HG03280 (cell line): ENCODE measurements at regions not wholly inside any gene's neighbourhood (a gene's known extent, or its start where the extent isn't known, plus 50 kb on each side); places are given as distances from the start of the nearest gene placed in this dataset.
"Not testable (repeated sequence)": the region's sequence is repeated elsewhere in the genome, so short reads cannot be mapped to it uniquely, and the experiment has no call there.

Experiments used
- ATAC-seq: cut with Tn5 transposase; IDR thresholded peaks from one replicate; pipeline ENCODE4 v1.9.1; 2021; ENCODE audit warnings: mild to moderate bottlenecking, moderate library complexity; ENCODE audit not compliant: unreplicated experiment

DNA sequence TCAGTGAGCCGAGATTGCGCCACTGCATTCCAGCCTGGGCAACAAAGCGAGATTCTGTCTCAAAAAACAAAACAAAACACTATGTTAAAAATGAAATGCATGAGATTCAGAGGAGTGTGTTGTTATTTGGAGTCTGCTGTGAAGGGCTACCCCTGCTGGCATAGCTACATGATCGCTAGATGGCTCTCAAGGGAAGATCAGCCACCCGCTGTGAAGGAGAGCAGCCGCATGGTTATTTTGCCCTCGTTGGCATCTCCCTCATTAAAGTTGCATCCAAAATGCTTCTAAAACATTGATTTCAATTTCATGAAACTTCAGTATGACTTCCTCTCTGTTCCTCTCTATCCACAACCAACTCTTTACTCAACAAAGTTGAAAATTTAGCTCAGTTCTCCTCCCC lies 54.8 kb upstream of the NDUFV2 start:
- ATAC-seq, result no peak

DNA sequence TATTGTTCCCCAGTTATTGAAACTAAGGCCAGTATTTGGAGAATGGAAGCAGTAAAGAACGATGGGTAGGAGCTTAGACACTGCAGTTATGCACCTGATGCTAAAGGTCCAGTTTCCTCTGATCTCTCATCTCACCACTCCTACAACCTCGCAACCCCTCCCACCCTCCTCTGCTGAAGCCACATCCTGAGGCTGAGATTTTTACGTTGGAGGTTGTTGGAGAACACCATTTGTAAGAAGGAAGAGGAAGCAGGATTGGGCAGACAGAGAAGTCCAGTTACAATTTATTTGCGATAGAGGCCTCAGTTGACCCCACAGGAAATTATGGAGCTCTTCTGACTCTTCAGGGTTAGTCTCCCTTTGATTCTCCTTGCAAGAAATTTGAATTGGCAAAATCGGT lies 54.3 kb upstream of the NDUFV2 start:
- no peak for ATAC-seq

DNA sequence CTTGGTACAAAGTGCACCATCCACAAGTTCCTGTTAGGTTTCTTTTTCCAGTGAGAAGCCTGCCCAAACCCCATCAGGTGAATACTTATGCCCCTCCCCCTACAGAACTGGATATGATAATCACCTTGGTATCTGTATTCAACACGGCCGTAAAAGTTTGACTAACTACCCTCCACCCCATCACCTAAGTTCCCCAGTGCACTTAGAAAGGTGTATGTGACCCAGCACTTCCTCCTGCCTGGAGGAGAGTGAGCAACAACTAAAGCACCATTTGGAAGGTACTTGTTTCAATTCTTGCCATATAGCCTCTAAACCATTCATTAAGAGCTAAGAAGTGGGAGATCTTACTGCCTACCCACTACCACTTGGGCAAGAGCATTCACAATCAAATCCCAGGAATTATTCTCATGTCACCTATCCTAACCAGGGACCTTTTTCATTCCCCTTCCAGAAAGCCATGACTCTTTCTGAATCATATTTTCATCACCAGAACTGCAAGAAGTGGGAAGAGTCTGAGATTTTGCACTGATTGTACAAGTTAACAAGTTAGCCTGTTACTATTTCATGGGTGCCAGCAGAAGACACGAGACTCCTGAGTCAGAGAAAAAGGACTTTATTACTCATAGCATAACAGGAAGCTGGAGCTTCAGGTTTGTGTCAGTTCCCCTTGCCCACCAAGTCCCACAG lies 53.5 kb upstream of the NDUFV2 start:
- ATAC-seq, result no peak

DNA sequence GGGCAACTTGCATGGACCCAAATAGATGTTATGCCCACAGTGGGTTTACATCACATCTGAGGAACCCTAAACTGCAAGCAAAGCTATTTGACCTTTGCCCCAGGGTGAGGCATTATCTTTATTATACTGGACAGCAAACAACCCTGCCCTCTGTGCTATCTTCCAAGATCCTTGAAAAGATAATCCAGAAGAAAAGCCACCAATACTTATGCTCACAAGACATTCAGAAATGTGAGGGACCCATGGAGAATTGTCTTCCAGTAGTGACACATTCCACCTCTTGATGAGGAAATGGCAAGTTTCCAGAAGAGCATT lies 53.0 kb upstream of the NDUFV2 start:
- no peak for ATAC-seq

DNA sequence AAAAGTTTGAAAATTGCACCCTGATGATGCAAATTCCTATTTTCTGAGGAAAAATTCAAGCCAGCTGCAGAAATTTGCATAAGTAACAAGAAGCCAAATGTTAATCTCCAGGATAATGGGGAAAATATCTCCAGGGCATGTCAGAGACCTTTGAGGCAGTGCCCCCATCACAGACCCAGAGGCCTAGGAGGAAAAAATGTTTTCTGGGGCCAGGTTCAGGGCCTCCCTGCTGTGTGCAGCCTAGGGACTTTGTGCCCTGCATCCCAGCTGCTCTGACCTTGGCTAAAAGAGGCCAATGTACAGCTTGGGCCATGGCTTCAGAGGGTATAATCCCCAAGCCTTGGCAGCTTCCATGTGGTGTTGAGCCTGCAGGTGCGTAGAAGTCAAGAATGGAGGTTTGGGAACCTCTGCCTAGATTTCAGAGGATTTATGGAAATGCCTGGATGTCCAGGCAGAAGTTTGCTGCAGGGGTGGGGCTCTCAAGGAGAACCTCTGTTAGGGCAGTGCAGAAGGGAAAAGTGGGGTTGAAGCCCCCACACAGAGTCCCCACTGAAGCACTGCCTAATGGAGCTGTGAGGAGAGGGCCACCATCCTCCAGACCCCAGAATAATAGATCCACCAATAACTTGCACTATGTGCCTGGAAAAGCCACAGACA lies 51.7 kb upstream of the NDUFV2 start:
- ATAC-seq, result not testable (repeated sequence)
